GM19238 (cell line): ENCODE measurements at regions not wholly inside any gene's neighbourhood (a gene's known extent, or its start where the extent isn't known, plus 50 kb on each side); places are given as distances from the start of the nearest gene placed in this dataset.

Source experiments
- DNase-seq: peaks from one replicate; pipeline ENCODE4 v3.0.0; 2011; ENCODE audit warnings: low spot score; ENCODE audit not compliant: insufficient read length

GRCh38 chr2:236867441-236868260, 218.0 kb upstream of the COPS8 start:
- DNase-seq, result no peak

DNA sequence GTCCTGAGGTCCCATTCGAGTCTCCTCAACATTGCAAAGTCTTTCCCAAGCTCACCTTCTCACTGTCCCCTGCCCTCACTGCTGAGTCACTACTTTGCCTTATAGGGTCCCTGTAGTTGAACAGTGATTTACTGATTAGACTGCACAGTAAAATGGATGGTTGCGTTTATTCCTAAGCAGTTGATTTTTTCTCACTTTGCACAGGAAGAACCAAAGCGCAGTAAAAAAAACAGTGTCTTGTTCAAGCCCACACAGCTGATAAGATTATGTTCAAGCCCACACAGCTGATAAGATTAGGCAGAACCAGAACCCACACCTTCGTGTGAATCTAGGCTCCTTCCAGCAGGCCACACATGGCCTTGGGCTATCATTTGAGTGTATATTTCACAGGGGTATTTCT, 215.3 kb upstream of the COPS8 start:
- no peak for DNase-seq

DNA sequence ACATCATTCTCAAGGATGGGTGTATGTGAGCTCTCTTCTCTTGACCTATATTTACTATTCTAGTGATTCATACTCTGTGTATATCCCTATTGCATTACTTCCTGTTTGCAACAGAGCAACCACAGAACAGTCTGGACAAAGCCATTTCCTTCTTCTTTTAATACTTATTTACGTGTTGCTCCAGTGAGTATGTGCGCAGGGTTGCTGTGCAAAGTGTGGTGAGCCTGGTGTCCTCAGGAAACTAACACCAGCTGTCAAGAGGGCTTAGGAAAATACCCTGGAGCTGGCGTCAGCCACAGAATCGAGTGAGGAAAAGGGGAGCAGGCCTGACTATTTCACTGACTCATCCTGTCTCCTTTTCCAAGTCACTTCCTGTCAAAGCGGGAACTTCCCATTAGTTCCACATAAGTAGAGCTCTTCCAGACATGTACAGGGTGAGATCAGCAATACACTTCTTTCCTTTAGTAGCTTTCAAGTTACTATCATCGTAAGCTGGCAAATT, 214.1 kb upstream of the COPS8 start:
- DNase-seq, result no peak

DNA sequence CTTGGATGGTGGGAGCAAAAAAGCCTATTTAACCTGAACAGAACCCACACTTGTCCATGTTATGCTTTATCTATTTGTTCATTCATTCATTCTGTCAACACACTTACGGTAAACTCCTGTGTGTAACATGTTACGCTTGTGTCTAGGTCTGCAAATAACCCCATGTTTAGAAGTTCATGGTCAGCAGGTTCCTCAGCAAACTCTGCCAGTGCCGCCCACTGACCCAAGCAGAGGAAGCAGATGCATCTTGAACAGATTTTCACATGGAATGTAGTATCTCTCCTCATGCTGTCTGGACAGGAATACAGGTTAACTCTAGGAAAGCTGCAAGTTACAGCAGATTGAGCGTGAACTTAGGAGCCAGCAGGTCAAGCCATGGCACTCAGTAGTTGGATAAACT, 213.7 kb upstream of the COPS8 start:
- no peak for DNase-seq

DNA sequence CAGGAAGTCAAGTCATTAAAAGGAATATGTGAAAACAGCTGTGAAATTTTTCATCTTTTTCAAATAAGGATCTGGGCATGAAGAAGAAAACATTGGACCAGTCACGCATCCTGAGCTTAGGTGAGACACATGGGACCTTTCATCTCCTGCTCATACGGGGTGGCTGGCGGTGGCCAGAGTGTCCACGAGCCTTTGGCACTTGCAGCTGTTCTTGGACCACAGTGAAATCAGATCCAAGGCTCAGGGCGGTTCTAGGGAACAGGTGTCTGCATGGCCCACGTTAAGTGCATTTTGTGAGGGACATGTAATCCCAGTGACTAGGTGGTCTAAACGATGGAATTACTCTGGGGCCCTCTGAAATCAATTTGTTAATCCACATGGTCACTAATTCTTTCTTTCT, 212.7 kb upstream of the COPS8 start:
- DNase-seq, result no peak

- DNase-seq, result no peak
These were observed 212.1 kb upstream of the COPS8 start for GRCh38 chr2:236873636-236874035.

GRCh38 chr2:236874866-236875481, 210.7 kb upstream of the COPS8 start:
- no peak for DNase-seq

DNA sequence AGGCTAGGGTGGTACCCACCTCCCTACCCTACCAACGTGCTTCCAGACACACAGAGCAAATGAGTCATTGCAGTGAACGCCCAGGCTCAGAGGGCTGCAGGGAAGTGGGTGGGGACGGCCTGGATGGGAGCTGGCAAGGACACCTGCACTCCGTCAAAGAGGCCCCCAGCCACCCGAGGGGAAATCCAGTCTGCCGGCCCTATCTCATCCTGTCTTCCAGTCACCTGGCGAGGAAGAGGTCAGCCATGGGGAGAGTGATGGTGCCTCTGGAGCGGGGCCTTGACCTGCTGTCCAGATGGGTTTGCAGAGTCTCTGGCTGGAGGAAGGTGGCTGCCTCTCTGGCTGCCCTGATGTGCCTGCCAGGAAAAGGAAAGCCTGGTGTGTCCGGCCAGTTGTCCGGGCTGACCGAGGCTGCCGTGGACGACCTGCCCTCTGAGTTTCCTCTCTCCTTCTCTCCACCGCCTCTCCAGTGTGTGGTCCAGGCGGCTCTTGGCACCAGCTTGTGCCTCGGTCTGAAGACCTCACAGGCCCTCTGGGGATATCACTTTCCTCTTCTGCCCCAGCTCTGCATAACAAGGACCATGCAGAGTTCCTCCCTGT, 209.7 kb upstream of the COPS8 start:
- no peak for DNase-seq

DNA sequence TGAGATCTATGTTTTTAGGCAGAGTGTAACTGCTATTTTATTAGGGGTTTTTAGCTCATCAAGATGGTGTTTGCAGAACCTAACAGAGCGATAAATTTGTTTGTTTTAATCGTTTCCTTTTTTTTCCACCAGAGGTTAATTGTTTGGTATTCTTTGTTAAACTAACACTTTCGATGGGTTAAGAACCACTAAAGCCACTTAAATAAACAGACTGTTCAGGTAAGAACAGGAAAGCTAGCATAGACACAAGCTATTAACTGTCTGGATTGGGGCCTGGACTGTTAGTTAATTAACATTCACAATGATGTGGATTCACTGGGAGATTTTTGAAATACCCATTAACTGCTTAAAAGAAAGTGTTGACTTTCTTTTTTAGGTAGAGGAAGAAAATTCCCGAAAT, 209.0 kb upstream of the COPS8 start:
- no peak for DNase-seq

DNA sequence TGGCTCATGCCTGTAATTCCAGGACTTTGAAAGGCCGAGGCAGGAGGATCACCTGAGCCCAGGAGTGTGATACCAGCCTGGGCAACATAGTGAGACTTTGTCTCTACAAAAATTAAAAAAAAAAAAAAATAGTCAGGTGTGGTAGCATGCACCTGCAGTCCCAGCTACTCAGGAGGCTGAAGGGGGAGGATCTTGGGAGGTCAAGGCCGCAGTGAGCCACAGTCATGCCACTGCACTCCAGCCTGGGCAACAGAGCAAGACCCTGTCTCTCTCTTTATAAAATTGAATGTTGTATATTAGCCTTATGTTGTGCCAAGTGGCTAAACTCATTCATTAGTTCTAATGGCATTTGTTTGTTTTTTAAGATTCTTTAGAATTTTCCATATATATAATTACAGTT, 207.7 kb upstream of the COPS8 start:
- DNase-seq, result no peak

DNA sequence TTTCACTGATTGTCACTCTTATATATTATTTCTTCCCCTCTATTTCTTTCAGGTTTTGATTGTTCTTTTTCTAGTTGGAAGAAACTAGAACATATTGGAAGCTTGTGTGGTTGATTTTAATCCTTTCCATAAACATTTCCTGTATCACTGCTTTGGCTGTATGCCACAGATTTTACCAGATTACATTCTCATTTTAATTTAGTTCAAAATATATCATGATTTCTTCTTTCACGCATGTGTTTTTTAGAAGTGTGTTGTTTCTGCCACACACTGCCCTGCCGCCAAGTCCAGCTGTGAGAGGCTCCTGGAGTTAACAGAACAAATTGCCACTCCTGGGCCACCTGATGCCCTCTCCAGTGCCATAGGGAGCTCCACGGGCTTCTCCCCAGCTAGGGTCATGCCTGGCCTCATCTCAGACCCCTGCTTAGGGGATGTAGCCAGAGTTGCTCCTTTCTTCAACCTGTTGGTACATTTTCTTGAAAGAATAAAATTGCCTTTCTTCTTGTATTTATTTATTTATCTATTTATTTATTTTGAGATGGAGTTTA, 206.2 kb upstream of the COPS8 start:
- DNase-seq, result no peak

DNA sequence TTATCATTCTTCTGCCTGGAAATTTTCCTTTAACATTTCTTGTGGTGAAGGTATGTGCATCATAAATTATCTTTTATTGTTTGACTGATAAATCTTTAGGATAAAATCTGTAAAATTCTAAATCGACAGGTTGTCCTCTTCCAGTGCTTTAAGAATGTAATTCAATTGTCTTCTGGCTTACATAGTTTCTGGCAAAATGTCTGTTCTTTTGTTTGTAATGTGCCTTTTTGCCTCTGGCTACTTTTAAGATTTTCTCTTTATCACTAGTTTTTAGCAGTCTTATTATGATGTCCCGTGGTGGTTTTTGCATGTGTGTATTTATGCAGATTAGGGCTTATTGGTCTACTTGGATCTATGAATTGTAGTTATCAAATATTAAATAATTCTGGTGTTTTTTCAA, 203.6 kb upstream of the COPS8 start:
- no peak for DNase-seq

- no peak for DNase-seq
These were observed 202.8 kb upstream of the COPS8 start for GRCh38 chr2:236882930-236883329.

- no peak for DNase-seq
These were observed 201.9 kb upstream of the COPS8 start for GRCh38 chr2:236883819-236884218.

DNA sequence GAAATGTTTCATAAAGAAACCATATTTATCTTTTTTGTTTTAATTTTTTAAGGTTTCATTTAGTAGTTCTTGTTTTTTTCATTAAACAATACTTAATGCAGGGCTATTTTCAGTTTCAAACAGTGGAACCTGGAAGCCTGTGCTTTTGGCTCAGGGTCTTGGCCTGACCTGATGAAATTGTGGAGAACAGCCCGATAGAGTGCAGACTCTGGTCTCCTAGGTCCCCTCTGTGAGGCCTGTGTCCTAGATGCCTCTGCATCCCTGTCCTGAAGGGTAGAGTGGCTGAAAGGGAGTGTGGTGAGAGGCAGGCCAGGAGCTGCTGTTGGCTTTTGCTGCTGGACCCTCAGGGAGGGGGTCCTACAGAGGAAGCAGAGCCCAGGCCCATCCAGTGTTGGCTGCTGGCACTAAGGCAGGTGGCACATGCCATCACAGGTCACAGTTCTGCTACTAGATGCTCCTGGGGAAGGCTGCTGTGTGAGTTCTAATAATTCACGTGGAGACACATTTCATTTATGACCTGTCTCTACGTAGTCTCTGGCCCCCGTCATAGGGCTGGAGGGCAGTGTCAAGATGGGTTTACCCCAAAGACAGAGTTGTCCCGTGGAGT, 201.0 kb upstream of the COPS8 start:
- no peak for DNase-seq

DNA sequence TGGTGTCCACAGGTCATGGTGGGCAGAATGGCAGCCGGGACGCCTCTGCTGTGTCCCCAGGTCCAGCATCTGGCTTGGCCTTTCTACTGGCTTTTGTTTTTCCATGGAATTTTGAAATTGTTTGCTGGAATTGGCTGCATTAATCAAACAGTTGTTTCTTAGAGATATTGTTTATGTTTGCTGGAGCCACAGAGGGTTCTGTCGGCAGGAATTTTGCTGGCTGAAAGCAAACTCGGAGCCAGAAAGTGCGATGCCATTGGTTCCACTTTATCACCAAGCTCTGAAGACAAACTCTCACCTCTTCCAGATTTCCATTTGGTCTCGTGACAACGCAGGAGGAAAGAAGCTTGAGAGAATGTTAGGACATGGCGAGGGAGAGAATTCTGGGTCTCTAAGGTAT, 199.2 kb upstream of the COPS8 start:
- no peak for DNase-seq

- DNase-seq, result no peak
These were observed 198.2 kb upstream of the COPS8 start for GRCh38 chr2:236887531-236887930.

DNA sequence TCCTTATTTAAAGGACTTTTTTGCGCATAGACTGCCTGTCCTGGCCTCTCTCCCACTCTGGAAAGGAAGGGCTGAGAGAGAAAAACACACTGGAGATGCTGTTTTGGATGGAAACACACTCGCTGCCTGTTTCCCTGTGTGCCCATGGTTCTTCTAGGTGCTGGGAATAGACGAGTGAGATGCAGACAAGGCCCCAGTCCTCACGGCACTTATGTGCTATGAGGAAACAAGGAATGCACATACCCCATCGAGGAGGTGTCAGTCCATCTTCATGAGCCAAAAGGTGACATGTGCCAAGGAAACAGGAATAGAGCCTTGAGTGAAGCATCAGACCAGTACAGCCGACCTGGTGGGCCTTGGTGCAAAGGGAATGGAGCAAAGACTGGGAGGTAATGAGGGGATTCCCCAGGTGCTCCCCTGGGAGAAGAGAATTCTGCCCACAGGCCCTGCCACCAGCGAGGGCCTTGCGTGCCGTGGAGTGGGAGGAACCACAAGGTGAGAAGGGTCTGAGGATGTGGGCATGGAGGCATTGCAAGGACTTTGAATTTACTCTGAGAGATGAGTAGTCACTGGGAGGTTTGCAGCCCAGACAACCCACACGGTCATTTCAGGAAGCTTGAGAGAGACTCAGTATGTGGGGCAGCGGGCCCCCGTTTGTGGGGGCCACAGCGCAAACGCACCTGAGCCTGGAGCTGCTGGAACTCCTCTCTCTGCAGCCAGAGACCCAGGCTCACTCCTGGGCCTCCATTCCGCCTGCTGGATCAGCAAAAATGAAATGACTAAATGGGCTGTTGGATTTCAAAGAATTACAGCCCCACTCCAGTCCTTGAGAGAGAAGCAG, 197.5 kb upstream of the COPS8 start:
- no peak for DNase-seq

GRCh38 chr2:236888794-236889780, 196.6 kb upstream of the COPS8 start:
- no peak for DNase-seq
